HCT116 (cell line): ENCODE measurements at regions not wholly inside any gene's neighbourhood (a gene's known extent, or its start where the extent isn't known, plus 50 kb on each side); places are given as distances from the start of the nearest gene placed in this dataset.

Source experiments
- ATAC-seq: fragments of 200-7000 bp; cut with Tn5 transposase; 2 replicates; pipeline ENCODE4 v1.9.1; 2020; ENCODE audit warnings: mild to moderate bottlenecking, moderate library complexity
- BruUV-seq: library from RNA; stranded (reverse); fragments of 400-500 nt; replicated peaks from 2 replicates; lab custom pipeline; 2021; lab: Mats Ljungman, UMichigan
- CTCF ChIA-PET: fragments of 300-600 bp; sonication (Branson Sonifier 250); formaldehyde crosslinking; loops from one replicate; lab custom pipeline; 2021; ENCODE audit warnings: antibody characterized with exemption; lab: Charles Lee
- POLR2A ChIA-PET: fragments of 300-600, 350-600 bp; sonication (Branson Sonifier 250); formaldehyde crosslinking; loops from one replicate; lab custom pipeline; 2021; ENCODE audit warnings: antibody characterized with exemption; lab: Charles Lee
- RAD21 ChIA-PET, 2 experiments: fragments of 300-600 bp; sonication (Branson Sonifier 250); formaldehyde crosslinking; loops; one replicate each; lab custom pipeline; 2023; ENCODE audit warnings: low total read pairs in 2 of 2; ENCODE audit not compliant: uncharacterized antibody in 2 of 2, unreplicated experiment in 2 of 2, low non-redundant PET in 1 of 2; lab: Charles Lee
- DNase-seq: peaks from one replicate; pipeline ENCODE4 v3.0.0-alpha.2; 2010; ENCODE audit warnings: low read depth, low spot score
- H2AFZ ChIP-seq: fragments of 200-600 bp; shearing (Covaris generic), sonication (generic); 2 replicates; pipeline ENCODE4 v1.6.1; 2017; ENCODE audit warnings: low read depth, mixed run types, mixed read lengths, antibody characterized with exemption, low read length; ENCODE audit not compliant: poor library complexity, severe bottlenecking
- H3K27ac ChIP-seq: 2 replicates; pipeline ENCODE4 v1.5.1; 2012; ENCODE audit warnings: low read depth, low read length
- H3K27me3 ChIP-seq: fragments of 200-600 bp; sonication (generic); 2 replicates; pipeline ENCODE4 v1.6.1; 2016; ENCODE audit warnings: mixed run types, low read length, mixed read lengths; ENCODE audit not compliant: insufficient read depth
- H3K36me3 ChIP-seq, 2 experiments: fragments of 200-500 bp in 1 of 2; fragments of 200-600 bp in 1 of 2; sonication (Bioruptor generic) in 1 of 2; sonication (generic) in 1 of 2; 2 replicates each; pipeline versions ENCODE4 v1.5.1 to v1.6.1; 2014 to 2016; ENCODE audit warnings: low read length in 2 of 2, inconsistent platforms in 1 of 2, mixed read lengths in 1 of 2, mixed run types in 1 of 2; ENCODE audit not compliant: insufficient read depth in 2 of 2, control insufficient read depth in 1 of 2
- H3K4me1 ChIP-seq, 2 experiments: fragments of 200-600 bp in 1 of 2; sonication (generic) in 1 of 2; 2 replicates each; pipeline versions ENCODE4 v1.5.1 to v1.6.1; 2012 to 2017; ENCODE audit warnings: low read length in 2 of 2, inconsistent platforms in 1 of 2, mild to moderate bottlenecking in 1 of 2, mixed read lengths in 1 of 2, mixed run types in 1 of 2, moderate library complexity in 1 of 2; ENCODE audit not compliant: insufficient read depth in 2 of 2, control insufficient read depth in 1 of 2
- H3K4me2 ChIP-seq: fragments of 200-600 bp; sonication (generic); 2 replicates; pipeline ENCODE4 v1.6.1; 2017; ENCODE audit warnings: mixed run types, low read length, mixed read lengths
- H3K4me3 ChIP-seq, 2 experiments: fragments of 200-600 bp in 1 of 2; sonication (generic) in 1 of 2; replicated peaks in 1 of 2; 2 replicates each; pipeline ENCODE4 v1.5.1; 2011 to 2016; ENCODE audit warnings: low read length in 2 of 2, control low read depth in 1 of 2, low read depth in 1 of 2, mild to moderate bottlenecking in 1 of 2, mixed read lengths in 1 of 2, mixed run types in 1 of 2
- H3K79me2 ChIP-seq: fragments of 200-600 bp; sonication (generic); 2 replicates; pipeline ENCODE4 v1.6.1; 2017; ENCODE audit warnings: mild to moderate bottlenecking, mixed run types, low read length, moderate library complexity, mixed read lengths; ENCODE audit not compliant: insufficient read depth
- H3K9ac ChIP-seq: fragments of 200-600 bp; sonication (generic); 2 replicates; pipeline ENCODE4 v1.6.1; 2016; ENCODE audit warnings: low read length, mixed read lengths
- H3K9me2 ChIP-seq: fragments of 200-600 bp; sonication (generic), shearing (Covaris generic); 2 replicates; pipeline ENCODE4 v1.6.1; 2017; ENCODE audit warnings: mixed run types, mild to moderate bottlenecking, moderate library complexity; ENCODE audit not compliant: insufficient read depth
- H3K9me3 ChIP-seq, 2 experiments: fragments of 200-500 bp in 1 of 2; fragments of 200-600 bp in 1 of 2; sonication (Bioruptor generic) in 1 of 2; sonication (generic) in 1 of 2; 2 replicates each; pipeline ENCODE4 v1.6.1; 2014 to 2017; ENCODE audit warnings: low read length in 2 of 2, mixed read lengths in 2 of 2, inconsistent platforms in 1 of 2, low read depth in 1 of 2, mild to moderate bottlenecking in 1 of 2, mixed run types in 1 of 2, moderate library complexity in 1 of 2; ENCODE audit not compliant: control insufficient read depth in 1 of 2, insufficient read depth in 1 of 2
- H4K20me1 ChIP-seq: fragments of 200-600 bp; sonication (generic), shearing (Covaris generic); 2 replicates; pipeline ENCODE4 v1.6.1; 2017; ENCODE audit warnings: mixed run types, mild to moderate bottlenecking, moderate library complexity; ENCODE audit not compliant: insufficient read depth
- ATF3 ChIP-seq: IDR thresholded peaks from 2 replicates; pipeline ENCODE4 v1.6.1; 2012
- CTCF ChIP-seq, 3 experiments: fragments of 200-600 bp in 1 of 3; sonication (generic) in 1 of 3; IDR thresholded peaks in 2 of 3; conservative IDR thresholded peaks in 1 of 3; 2 replicates each; pipeline ENCODE4 v1.5.1; 2012 to 2017; ENCODE audit warnings: low read depth in 2 of 3, low read length in 2 of 3, antibody characterized with exemption in 1 of 3, borderline replicate concordance in 1 of 3, control low read depth in 1 of 3, mild to moderate bottlenecking in 1 of 3, mixed read lengths in 1 of 3, mixed run types in 1 of 3, moderate library complexity in 1 of 3; ENCODE audit not compliant: insufficient read depth in 1 of 3
- FOSL1 ChIP-seq: IDR thresholded peaks from 2 replicates; pipeline ENCODE4 v1.6.1; 2012; ENCODE audit warnings: low read depth
- RAD21 ChIP-seq: IDR thresholded peaks from 2 replicates; pipeline ENCODE4 v1.6.1; 2012; ENCODE audit warnings: low read depth, mild to moderate bottlenecking
- SIN3A ChIP-seq: IDR thresholded peaks from 2 replicates; pipeline ENCODE4 v1.6.1; 2012; ENCODE audit warnings: low read depth
- SRF ChIP-seq: IDR thresholded peaks from 2 replicates; pipeline ENCODE4 v1.6.1; 2012; ENCODE audit warnings: low read depth
- TCF7L2 ChIP-seq: IDR thresholded peaks from 2 replicates; pipeline ENCODE4 v1.7.0; 2011; ENCODE audit warnings: borderline replicate concordance, inconsistent platforms; ENCODE audit not compliant: insufficient read depth, insufficient read length; ENCODE audit errors: extremely low read depth
- YY1 ChIP-seq: IDR thresholded peaks from 2 replicates; pipeline ENCODE4 v1.6.1; 2011; ENCODE audit warnings: low read length, low read depth, moderate library complexity, mild to moderate bottlenecking; ENCODE audit not compliant: insufficient replicate concordance; ENCODE audit errors: extremely low read depth
- intact Hi-C: fragments of 100-400 bp; cut with micrococcal nuclease; formaldehyde crosslinking; loops from 2 replicates; pipeline ENCODE4 v1.10.0; 2022
- TF ChIP-seq, protein P1 (sequence below): IDR thresholded peaks from 2 replicates; pipeline ENCODE4 v1.6.1; 2012; ENCODE audit warnings: low read depth

DNA sequence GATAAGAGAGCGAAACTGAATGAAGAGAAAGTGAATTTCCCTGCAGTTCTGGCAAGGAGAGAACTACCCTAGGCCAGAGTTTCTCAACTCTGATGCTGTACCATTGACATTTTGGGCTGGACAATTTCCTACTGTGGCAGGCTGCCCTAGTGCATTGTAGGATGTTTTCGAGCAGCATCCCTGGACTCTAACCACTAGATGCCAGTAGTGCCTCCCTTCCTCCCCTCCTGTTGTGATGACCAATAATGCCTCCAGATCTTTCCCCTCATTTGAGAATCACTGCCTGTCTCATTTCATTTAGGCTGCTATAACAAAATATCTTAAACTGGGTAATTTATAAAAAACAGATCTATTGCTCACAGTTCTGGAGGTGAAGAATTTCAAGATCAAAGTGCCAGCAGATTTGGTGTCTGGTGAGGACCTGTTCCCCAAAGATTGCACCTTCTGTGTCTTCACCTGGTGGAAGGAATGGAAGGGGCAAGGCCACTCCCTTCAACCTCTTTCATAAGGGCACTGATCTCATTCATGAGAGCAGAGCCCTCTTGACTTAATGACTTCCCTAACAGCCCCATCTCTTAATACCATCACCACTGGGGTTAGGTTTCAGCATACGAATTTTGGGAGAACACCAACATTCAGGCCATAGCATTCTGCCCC, 188.9 kb upstream of the MEIS2 start:
- Histone ChIP-seq H3K9me2 (no peaks in the 10 kb centered on the region), H2AFZ (no peak overlapping the region), H3K27ac (no peak overlapping the region), H4K20me1 (no peaks in the 10 kb centered on the region), H3K9me3 (no peaks in the 10 kb centered on the region), H3K4me1 (no peaks in the 10 kb centered on the region), H3K36me3 (no peaks in the 10 kb centered on the region), H3K27me3 (no peaks in the 10 kb centered on the region), H3K4me3 (no peak overlapping the region)
- ATAC-seq, result peak; percentile 91
- ChIA-PET POLR2A (no interaction called here), CTCF (no interaction called here)
- intact Hi-C loops, result loop anchor here (2.0 kb wide), 1 partner anchor 592 kb away; no protein-coding TSS in a partner anchor
- TF ChIP-seq ATF3, result no peak
- TF ChIP-seq RAD21, result peak; percentile 29; the same call in 1 of the 2 replicates
- TF ChIP-seq CTCF (IDR thresholded peaks at IDR 0.05 in 2 of 3, conservative IDR thresholded peaks at IDR 0.05 in 1 of 3; ENCODE audit: borderline replicate concordance in 1 of 3, insufficient read depth in 1 of 3, low read depth in 2 of 3, low read length in 2 of 3), result peak; percentile 26 to 49 (median 42); a peak in 5 of 6 replicates
- TF ChIP-seq, all 23 proteins: peak for 2
- no TSS peak for BruUV-seq
- Histone ChIP-seq H3K79me2 (no peaks in the 10 kb centered on the region), H3K9ac (no peak overlapping the region), H3K4me2 (no peak overlapping the region)
- peak; percentile 8 for DNase-seq
- RAD21 ChIA-PET, result no interaction called here

GRCh38 chr15:37291920-37292319, 191.6 kb upstream of the MEIS2 start:
- RAD21 ChIA-PET, result no interaction called here
- Histone ChIP-seq H3K4me2 (no peak overlapping the region), H3K27ac (no peak overlapping the region), H3K27me3 (no peaks in the 10 kb centered on the region), H3K4me1 (no peaks in the 10 kb centered on the region), H3K79me2 (no peaks in the 10 kb centered on the region), H3K9me2 (no peaks in the 10 kb centered on the region), H3K9me3 (no peaks in the 10 kb centered on the region), H2AFZ (no peak overlapping the region), H4K20me1 (no peaks in the 10 kb centered on the region), H3K36me3 (no peaks in the 10 kb centered on the region), H3K4me3 (no peak overlapping the region), H3K9ac (no peak overlapping the region)
- no peak for DNase-seq
- POLR2A ChIA-PET, result no interaction called here
- CTCF ChIA-PET, result interaction anchor here (1.2 to 1.9 kb wide), 2 partner anchors 11 to 588 kb away, joined by 3 to 5 read pairs; no protein-coding TSS in a partner anchor
- no peak for ATAC-seq
- intact Hi-C loops, result no loop called here
- BruUV-seq, result no TSS peak
- TF ChIP-seq TCF7L2 (no peak), RAD21 (no peak), CTCF (IDR thresholded peaks at IDR 0.05 in 2 of 3, conservative IDR thresholded peaks at IDR 0.05 in 1 of 3; ENCODE audit: borderline replicate concordance in 1 of 3, insufficient read depth in 1 of 3, low read depth in 2 of 3, low read length in 2 of 3) (no peak), SRF (no peak), SIN3A (no peak), FOSL1 (no peak), YY1 (no peak)
- TF ChIP-seq, protein P1, sequence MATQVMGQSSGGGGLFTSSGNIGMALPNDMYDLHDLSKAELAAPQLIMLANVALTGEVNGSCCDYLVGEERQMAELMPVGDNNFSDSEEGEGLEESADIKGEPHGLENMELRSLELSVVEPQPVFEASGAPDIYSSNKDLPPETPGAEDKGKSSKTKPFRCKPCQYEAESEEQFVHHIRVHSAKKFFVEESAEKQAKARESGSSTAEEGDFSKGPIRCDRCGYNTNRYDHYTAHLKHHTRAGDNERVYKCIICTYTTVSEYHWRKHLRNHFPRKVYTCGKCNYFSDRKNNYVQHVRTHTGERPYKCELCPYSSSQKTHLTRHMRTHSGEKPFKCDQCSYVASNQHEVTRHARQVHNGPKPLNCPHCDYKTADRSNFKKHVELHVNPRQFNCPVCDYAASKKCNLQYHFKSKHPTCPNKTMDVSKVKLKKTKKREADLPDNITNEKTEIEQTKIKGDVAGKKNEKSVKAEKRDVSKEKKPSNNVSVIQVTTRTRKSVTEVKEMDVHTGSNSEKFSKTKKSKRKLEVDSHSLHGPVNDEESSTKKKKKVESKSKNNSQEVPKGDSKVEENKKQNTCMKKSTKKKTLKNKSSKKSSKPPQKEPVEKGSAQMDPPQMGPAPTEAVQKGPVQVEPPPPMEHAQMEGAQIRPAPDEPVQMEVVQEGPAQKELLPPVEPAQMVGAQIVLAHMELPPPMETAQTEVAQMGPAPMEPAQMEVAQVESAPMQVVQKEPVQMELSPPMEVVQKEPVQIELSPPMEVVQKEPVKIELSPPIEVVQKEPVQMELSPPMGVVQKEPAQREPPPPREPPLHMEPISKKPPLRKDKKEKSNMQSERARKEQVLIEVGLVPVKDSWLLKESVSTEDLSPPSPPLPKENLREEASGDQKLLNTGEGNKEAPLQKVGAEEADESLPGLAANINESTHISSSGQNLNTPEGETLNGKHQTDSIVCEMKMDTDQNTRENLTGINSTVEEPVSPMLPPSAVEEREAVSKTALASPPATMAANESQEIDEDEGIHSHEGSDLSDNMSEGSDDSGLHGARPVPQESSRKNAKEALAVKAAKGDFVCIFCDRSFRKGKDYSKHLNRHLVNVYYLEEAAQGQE, result no peak
